ENCODE measurements at regions not wholly inside any gene's neighbourhood (a gene's known extent, or its start where the extent isn't known, plus 50 kb on each side); places are given as distances from the start of the nearest gene placed in this dataset.
A peak's percentile ranks its signal among the peaks of the same experiment; 100 is the strongest.

GRCh38 chr1:165144757-165145397, 211.6 kb downstream of the LMX1A start (continued):
- TF ChIP-seq PREB (CRISPR knock-in tag; IDR thresholded peaks at IDR 0.05) (no peak), ZNF678 (CRISPR knock-in tag; IDR thresholded peaks at IDR 0.05) (no peak), HDAC2 (CRISPR knock-in tag; IDR thresholded peaks at IDR 0.05) (no peak)

- H3K9ac ChIP-seq (ENCODE audit: insufficient read depth, low read depth, low read length), result no peak overlapping the region
- WGBS (ENCODE audit: low lambda C conversion rate), result 50% methylated on average over 4 of the region's 4 CpGs
- H3K79me2 ChIP-seq (ENCODE audit: insufficient read depth, low read length), result no peaks in the 10 kb centered on the region
- ATAC-seq, result peak; percentile 72
- H3K9me3 ChIP-seq (ENCODE audit: low read length), result no peaks in the 10 kb centered on the region
- CTCF ChIA-PET (ENCODE audit: low intra/inter-chr PET ratio, low total read pairs), result interaction anchor here (1.1 to 2.1 kb wide), 3 partner anchors 14 to 146 kb away, joined by 4 to 10 read pairs (median 4); no protein-coding TSS in a partner anchor
- FAIRE-seq, result no peak
- no peak overlapping the region for H2AFZ ChIP-seq (ENCODE audit: low read length)
- no peak overlapping the region for H3K4me3 ChIP-seq (replicated peaks in 1 of 3; ENCODE audit: insufficient read depth in 1 of 3, low read depth in 2 of 3, low read length in 3 of 3)
- POLR2A ChIA-PET, result interaction anchor here (1.2 kb wide), 1 partner anchor 14 kb away, joined by 4 read pairs; no protein-coding TSS in a partner anchor
- TF ChIP-seq CTCF (CRISPR knock-in tag; IDR thresholded peaks at IDR 0.05) (peak; percentile 71), ZNF784 (CRISPR knock-in tag; IDR thresholded peaks at IDR 0.05; ENCODE audit: borderline replicate concordance) (no peak), ZNF646 (CRISPR knock-in tag; IDR thresholded peaks at IDR 0.05) (no peak)
- H4K20me1 ChIP-seq (ENCODE audit: insufficient read depth, low read length), result no peaks in the 10 kb centered on the region
- no peaks in the 10 kb centered on the region for H3K27me3 ChIP-seq (ENCODE audit: control insufficient read depth in 1 of 2, insufficient read depth in 2 of 2, low read length in 2 of 2)
- DNase-seq (ENCODE audit: low spot score), result peak; percentile 6
- H3K27ac ChIP-seq (ENCODE audit: extremely low read length, insufficient read depth, low read length), result no peak overlapping the region
- peaks cover 22% of the 10 kb centered on the region for H3K4me1 ChIP-seq (ENCODE audit: insufficient read depth, low read length)
- in situ Hi-C loops (cut with HindIII; ENCODE audit: extremely low pct_ligation_motif_present, low pct_unique_long_range_greater_than_20kb) (loop anchor here (25.0 kb wide), 1 partner anchor 444 kb away; no protein-coding TSS in a partner anchor), intact Hi-C loops (cut with micrococcal nuclease; ENCODE audit: unreplicated experiment) (loop anchor here (1.0 kb wide), 2 partner anchors 14 to 29 kb away; no protein-coding TSS in a partner anchor)
- no peaks in the 10 kb centered on the region for H3K36me3 ChIP-seq (replicated peaks in 1 of 2; ENCODE audit: control insufficient read depth in 1 of 2, insufficient read depth in 2 of 2, low read length in 2 of 2)
- H3K4me2 ChIP-seq (ENCODE audit: low read depth, low read length), result no peak overlapping the region
- no TSS peak for BruUV-seq (replicated peaks)
Observed at GRCh38 chr1:165143437-165144065, 213.0 kb downstream of the LMX1A start.
